IMR-90 (cell line): ENCODE measurements at regions not wholly inside any gene's neighbourhood (a gene's known extent, or its start where the extent isn't known, plus 50 kb on each side); places are given as distances from the start of the nearest gene placed in this dataset.

Experiments used
- ATAC-seq: fragments of 200-7000 bp; cut with Tn5 transposase; 2 replicates; pipeline ENCODE4 v1.9.1; 2020; ENCODE audit warnings: low read depth, mild to moderate bottlenecking, moderate library complexity
- BruUV-seq: library from RNA; stranded (reverse); fragments of 400-500 nt; replicated peaks from 2 replicates; lab custom pipeline; 2021; lab: Mats Ljungman, UMichigan
- CTCF ChIA-PET: fragments of 300-600 bp; formaldehyde crosslinking; extraction: SDS; loops from one replicate; lab custom pipeline; 2021; ENCODE audit warnings: antibody characterized with exemption; lab: Yijun Ruan, JAX
- POLR2A ChIA-PET: fragments of 300-600 bp; sonication (Branson Sonifier 250); formaldehyde crosslinking; loops from one replicate; lab custom pipeline; 2022; ENCODE audit warnings: antibody characterized with exemption; ENCODE audit not compliant: unreplicated experiment; lab: Charles Lee
- DNase-seq: peaks from one replicate; pipeline ENCODE4 v3.0.0; 2013
- H2AFZ ChIP-seq: replicated peaks from 2 replicates; pipeline ENCODE3; 2013; ENCODE audit warnings: low read length, mild to moderate bottlenecking; ENCODE audit not compliant: poor library complexity
- H2AK5ac ChIP-seq: 2 replicates; pipeline ENCODE4 v1.6.1; 2013; ENCODE audit warnings: low read depth, low read length, inconsistent platforms
- H2AK9ac ChIP-seq: replicated peaks from 2 replicates; pipeline ENCODE3; 2013; ENCODE audit warnings: mild to moderate bottlenecking, low read depth, low read length, moderate library complexity; ENCODE audit not compliant: poor library complexity
- H2BK120ac ChIP-seq: 2 replicates; pipeline ENCODE4 v1.6.1; 2013; ENCODE audit warnings: low read depth, low read length, inconsistent platforms
- H2BK15ac ChIP-seq: 3 replicates; pipeline ENCODE4 v1.6.1; 2013; ENCODE audit warnings: low read depth, low read length, inconsistent platforms
- H2BK20ac ChIP-seq: 2 replicates; pipeline ENCODE4 v1.6.1; 2013; ENCODE audit warnings: low read depth, mild to moderate bottlenecking, inconsistent platforms, low read length, moderate library complexity
- H2BK5ac ChIP-seq: 2 replicates; pipeline ENCODE4 v1.6.1; 2013; ENCODE audit warnings: mild to moderate bottlenecking, low read depth, low read length, inconsistent platforms; ENCODE audit not compliant: poor library complexity, severe bottlenecking
- H3K14ac ChIP-seq: replicated peaks from 2 replicates; pipeline ENCODE4 v1.6.1; 2013; ENCODE audit warnings: low read depth, low read length, inconsistent platforms
- H3K18ac ChIP-seq: 2 replicates; pipeline ENCODE4 v1.6.1; 2013; ENCODE audit warnings: low read depth, low read length, control low read depth
- H3K23ac ChIP-seq: 2 replicates; pipeline ENCODE4 v1.6.1; 2013; ENCODE audit warnings: low read depth, low read length, inconsistent platforms
- H3K27ac ChIP-seq: 2 replicates; pipeline ENCODE4 v1.5.1; 2013; ENCODE audit warnings: mild to moderate bottlenecking, control low read depth, low read length; ENCODE audit not compliant: insufficient read depth
- H3K27me3 ChIP-seq: 2 replicates; pipeline ENCODE4 v1.6.1; 2013; ENCODE audit warnings: low read length; ENCODE audit not compliant: control insufficient read depth, insufficient read depth
- H3K36me3 ChIP-seq: 2 replicates; pipeline ENCODE4 v1.6.1; 2013; ENCODE audit warnings: low read length, mixed read lengths; ENCODE audit not compliant: control insufficient read depth, insufficient read depth
- H3K4ac ChIP-seq: 2 replicates; pipeline ENCODE4 v1.6.1; 2013; ENCODE audit warnings: low read depth, low read length, inconsistent platforms
- H3K4me1 ChIP-seq: 2 replicates; pipeline ENCODE4 v1.6.1; 2013; ENCODE audit warnings: low read length, mixed read lengths; ENCODE audit not compliant: control insufficient read depth, insufficient read depth
- H3K4me2 ChIP-seq: 2 replicates; pipeline ENCODE4 v1.6.1; 2013; ENCODE audit warnings: low read depth, mild to moderate bottlenecking, control low read depth, low read length, moderate library complexity
- H3K4me3 ChIP-seq: 2 replicates; pipeline ENCODE4 v1.5.1; 2013; ENCODE audit warnings: low read depth, mild to moderate bottlenecking, control low read depth, low read length, moderate library complexity; ENCODE audit not compliant: insufficient read depth
- H3K56ac ChIP-seq: 2 replicates; pipeline ENCODE4 v1.6.1; 2013; ENCODE audit warnings: low read length, inconsistent platforms; ENCODE audit not compliant: insufficient read depth; ENCODE audit errors: extremely low read depth
- H3K79me1 ChIP-seq, 2 experiments: 2 replicates each; pipeline ENCODE4 v1.6.1; 2013; ENCODE audit warnings: low read length in 2 of 2, inconsistent platforms in 1 of 2, low read depth in 1 of 2
- H3K9ac ChIP-seq: 2 replicates; pipeline ENCODE4 v1.6.1; 2013; ENCODE audit warnings: low read depth, low read length, control low read depth
- H3K9me1 ChIP-seq: 2 replicates; pipeline ENCODE4 v1.6.1; 2013; ENCODE audit warnings: low read length, inconsistent platforms; ENCODE audit not compliant: insufficient read depth
- H3K9me3 ChIP-seq: 2 replicates; pipeline ENCODE4 v1.6.1; 2013; ENCODE audit warnings: low read length; ENCODE audit not compliant: control insufficient read depth, insufficient read depth
- H4K20me1 ChIP-seq: 2 replicates; pipeline ENCODE4 v1.6.1; 2013; ENCODE audit warnings: low read length, inconsistent platforms; ENCODE audit not compliant: insufficient read depth
- H4K5ac ChIP-seq: 2 replicates; pipeline ENCODE4 v1.6.1; 2013; ENCODE audit warnings: mild to moderate bottlenecking, low read depth, low read length, control low read depth
- H4K8ac ChIP-seq, 2 experiments: 2 replicates each; pipeline ENCODE4 v1.6.1; 2013; ENCODE audit warnings: low read depth in 2 of 2, low read length in 2 of 2, control low read depth in 1 of 2, inconsistent platforms in 1 of 2
- H4K91ac ChIP-seq: 2 replicates; pipeline ENCODE4 v1.6.1; 2013; ENCODE audit warnings: low read depth, low read length, inconsistent platforms; ENCODE audit not compliant: insufficient read depth
- MAFK ChIP-seq: IDR thresholded peaks from 2 replicates; pipeline ENCODE4 v1.6.1; 2012; ENCODE audit warnings: low read depth, low read length, improper control_type of control experiment
- NFE2L2 ChIP-seq: fragments of 150-350 bp; IDR thresholded peaks from 2 replicates; pipeline ENCODE4 v1.6.1; 2016; ENCODE audit warnings: low read depth, mild to moderate bottlenecking, low read length
- WGBS, 2 experiments: methylation state at CpG; one replicate each; pipeline versions ENCODE4 v1.1.5 to v1.1.7; 2013; ENCODE audit warnings: missing lambda C conversion rate in 2 of 2; ENCODE audit not compliant: insufficient read length in 1 of 2; ENCODE audit errors: extremely low coverage in 2 of 2; 5-methylcytosine and 5-hydroxymethylcytosine counted together
- dilution Hi-C: fragments of 300-500 bp; cut with HindIII; formaldehyde crosslinking; loops from one replicate; pipeline ENCODE4 v1.14.3; 2018; ENCODE audit warnings: low sequenced_read_pairs; ENCODE audit not compliant: unreplicated experiment
- in situ Hi-C: fragments of 300-500 bp; cut with MboI; formaldehyde crosslinking; loops from 3 replicates; pipeline ENCODE4 v1.14.3; 2019; ENCODE audit warnings: low sequenced_read_pairs, inconsistent platforms, mixed read lengths
- intact Hi-C: fragments of 100-400 bp; cut with micrococcal nuclease; formaldehyde crosslinking; loops from 2 replicates; pipeline ENCODE4 v1.10.0; 2022

GRCh38 chr18:73950116-73950700 is 197.4 kb downstream of the FBXO15 start:
- in situ Hi-C loops, result no loop called here
- DNase-seq, result peak; percentile 50
- H2AK5ac ChIP-seq, result no peak overlapping the region; the same call in 1 of the 2 replicates
- H3K9ac ChIP-seq, result no peak overlapping the region
- no peak for ATAC-seq
- no peak overlapping the region for H3K56ac ChIP-seq
- H3K4me1 ChIP-seq, result peaks cover 7% of the 10 kb centered on the region; the same call in 1 of the 2 replicates
- H3K4me2 ChIP-seq, result no peak overlapping the region
- H3K4me3 ChIP-seq, result no peak overlapping the region
- H2AK9ac ChIP-seq, result no peak overlapping the region
- H2AFZ ChIP-seq, result no peak overlapping the region
- H2BK5ac ChIP-seq, result no peak overlapping the region
- no peak overlapping the region for H2BK15ac ChIP-seq
- no peaks in the 10 kb centered on the region for H3K79me1 ChIP-seq
- H3K9me1 ChIP-seq, result peaks cover 7% of the 10 kb centered on the region
- no peak overlapping the region for H3K14ac ChIP-seq
- H3K4ac ChIP-seq, result peak overlapping the region; percentile 34; the same call in 1 of the 2 replicates
- H3K23ac ChIP-seq, result no peak overlapping the region
- H3K9me3 ChIP-seq, result no peaks in the 10 kb centered on the region
- H4K91ac ChIP-seq, result no peak overlapping the region
- no peak overlapping the region for H4K8ac ChIP-seq
- ChIA-PET CTCF (interaction anchor here (1.0 to 1.3 kb wide), 2 partner anchors 18 to 20 kb away, joined by 3 read pairs; no protein-coding TSS in a partner anchor), POLR2A (no interaction called here)
- no peaks in the 10 kb centered on the region for H3K36me3 ChIP-seq
- no peak overlapping the region for H3K27ac ChIP-seq
- WGBS, 2 experiments, result no CpG with 5 or more reads among the region's 2 CpGs
- peak overlapping the region; percentile 16; the same call in 1 of the 2 replicates for H2BK20ac ChIP-seq
- TF ChIP-seq NFE2L2 (no peak), MAFK (peak; percentile 96)
- H3K18ac ChIP-seq, result no peak overlapping the region; the same call in 1 of the 2 replicates
- peak overlapping the region; percentile 77; the same call in 1 of the 2 replicates for H2BK120ac ChIP-seq
- H3K27me3 ChIP-seq, result no peaks in the 10 kb centered on the region; the same call in 1 of the 2 replicates
- no peaks in the 10 kb centered on the region for H4K20me1 ChIP-seq
- no TSS peak for BruUV-seq
- intact Hi-C loops, result no loop called here
- H4K5ac ChIP-seq, result peak overlapping the region; percentile 60; the same call in 1 of the 2 replicates
- dilution Hi-C loops, result no loop called here
